22Rv1 (cell line): ENCODE measurements at regions not wholly inside any gene's neighbourhood (a gene's known extent, or its start where the extent isn't known, plus 50 kb on each side); places are given as distances from the start of the nearest gene placed in this dataset.

ENCODE experiments used
- CTCF ChIP-seq: fragments of 450-650 bp; IDR thresholded peaks from 2 replicates; pipeline ENCODE4 v1.5.1; 2017; ENCODE audit warnings: mild to moderate bottlenecking
- ZFX ChIP-seq: fragments of 450-650 bp; IDR thresholded peaks from 2 replicates; pipeline ENCODE4 v1.6.1; 2017; ENCODE audit warnings: antibody characterized with exemption, borderline replicate concordance

- TF ChIP-seq CTCF (no peak), ZFX (no peak)
Observed at GRCh38 chr1:38418195-38419030, 371.8 kb upstream of the POU3F1 start.
